GM10266 (cell line): ENCODE measurements at regions not wholly inside any gene's neighbourhood (a gene's known extent, or its start where the extent isn't known, plus 50 kb on each side); places are given as distances from the start of the nearest gene placed in this dataset.

Source experiments
- DNase-seq: peaks from one replicate; pipeline ENCODE4 v3.0.0; 2012; ENCODE audit errors: extremely low spot score
- TF ChIP-seq, protein P1 (sequence below): IDR thresholded peaks from 2 replicates; pipeline ENCODE4 v1.5.1; 2012; ENCODE audit warnings: mild to moderate bottlenecking, low read depth; ENCODE audit not compliant: control insufficient read depth, insufficient read depth; ENCODE audit errors: missing control alignments

DNA sequence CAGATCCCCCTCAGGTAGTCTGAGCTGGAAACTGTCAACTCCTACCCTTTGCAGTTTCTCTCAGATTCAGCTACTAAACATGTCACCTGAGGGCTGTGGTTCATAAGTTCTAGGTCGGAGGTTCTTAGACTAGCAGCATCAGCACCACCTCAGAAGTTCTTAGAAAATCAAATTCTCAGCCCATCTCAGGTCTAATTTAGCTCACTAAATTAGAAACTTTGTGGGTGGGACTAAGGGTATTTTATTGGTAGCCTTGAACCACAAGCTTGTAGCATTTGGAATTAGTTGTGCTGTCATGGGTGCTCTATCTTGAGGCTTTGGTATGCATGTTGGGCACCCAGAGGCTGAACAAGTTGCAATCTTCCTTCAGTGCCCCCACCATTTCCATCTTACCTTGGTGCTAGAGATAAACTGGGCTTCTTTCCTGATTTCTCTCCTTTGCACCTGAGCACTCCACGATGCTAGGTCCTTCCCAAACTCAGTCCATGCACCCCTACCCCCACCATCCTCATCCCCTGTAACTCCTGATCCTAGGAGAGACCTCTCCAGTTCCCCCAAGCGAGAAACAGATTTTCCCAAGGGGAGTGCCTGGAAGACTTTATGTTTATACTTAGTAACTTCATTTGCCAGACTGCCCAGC lies 54.2 kb downstream of the S1PR1 start:
- TF ChIP-seq, protein P1, sequence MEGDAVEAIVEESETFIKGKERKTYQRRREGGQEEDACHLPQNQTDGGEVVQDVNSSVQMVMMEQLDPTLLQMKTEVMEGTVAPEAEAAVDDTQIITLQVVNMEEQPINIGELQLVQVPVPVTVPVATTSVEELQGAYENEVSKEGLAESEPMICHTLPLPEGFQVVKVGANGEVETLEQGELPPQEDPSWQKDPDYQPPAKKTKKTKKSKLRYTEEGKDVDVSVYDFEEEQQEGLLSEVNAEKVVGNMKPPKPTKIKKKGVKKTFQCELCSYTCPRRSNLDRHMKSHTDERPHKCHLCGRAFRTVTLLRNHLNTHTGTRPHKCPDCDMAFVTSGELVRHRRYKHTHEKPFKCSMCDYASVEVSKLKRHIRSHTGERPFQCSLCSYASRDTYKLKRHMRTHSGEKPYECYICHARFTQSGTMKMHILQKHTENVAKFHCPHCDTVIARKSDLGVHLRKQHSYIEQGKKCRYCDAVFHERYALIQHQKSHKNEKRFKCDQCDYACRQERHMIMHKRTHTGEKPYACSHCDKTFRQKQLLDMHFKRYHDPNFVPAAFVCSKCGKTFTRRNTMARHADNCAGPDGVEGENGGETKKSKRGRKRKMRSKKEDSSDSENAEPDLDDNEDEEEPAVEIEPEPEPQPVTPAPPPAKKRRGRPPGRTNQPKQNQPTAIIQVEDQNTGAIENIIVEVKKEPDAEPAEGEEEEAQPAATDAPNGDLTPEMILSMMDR = no peak
- DNase-seq = no peak

GRCh38 chr1:101291562-101292380 lies 55.0 kb downstream of the S1PR1 start:
- peak; percentile 38 for DNase-seq
- TF ChIP-seq, protein P1 = no peak

- DNase-seq = peak; percentile 41
- TF ChIP-seq, protein P1 = no peak
Observed at GRCh38 chr1:101293461-101294051, 56.7 kb downstream of the S1PR1 start.

GRCh38 chr1:101295209-101295608 lies 58.4 kb downstream of the S1PR1 start:
- no peak for DNase-seq

GRCh38 chr1:101298663-101299062 lies 61.8 kb downstream of the S1PR1 start:
- no peak for DNase-seq
- TF ChIP-seq, protein P1 = no peak

More at GRCh38 chr1:101295209-101295608, 58.4 kb downstream of the S1PR1 start:
- TF ChIP-seq, protein P1 = no peak

DNA sequence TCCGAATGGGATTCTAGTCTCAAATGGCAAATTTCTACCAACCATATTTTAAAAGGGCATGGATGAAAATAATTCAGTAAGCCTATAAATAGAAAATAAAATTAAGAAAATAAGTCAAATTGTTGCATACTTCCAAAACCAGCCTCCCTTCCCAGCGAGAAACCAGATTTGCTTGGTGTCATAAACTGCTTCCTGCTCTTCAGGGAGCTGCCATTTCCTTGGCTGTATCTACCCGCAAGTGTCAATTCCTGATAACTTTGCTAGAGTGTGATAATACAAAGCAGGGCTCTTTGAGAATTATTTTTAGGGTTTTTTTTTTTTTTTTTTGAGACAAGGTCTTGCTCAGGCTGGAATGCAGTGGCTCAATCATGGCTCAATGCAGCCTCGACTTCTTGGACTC lies 62.3 kb downstream of the S1PR1 start:
- TF ChIP-seq, protein P1 = no peak
- DNase-seq = no peak
